ENCODE measurements at regions not wholly inside any gene's neighbourhood (a gene's known extent, or its start where the extent isn't known, plus 50 kb on each side); places are given as distances from the start of the nearest gene placed in this dataset.

- no peaks in the 10 kb centered on the region for H3K9me3 ChIP-seq (ENCODE audit: control insufficient read depth, low read length)
- no peaks in the 10 kb centered on the region for H3K36me3 ChIP-seq (ENCODE audit: control insufficient read depth, insufficient read depth, low read length)
- H3K4me1 Mint-ChIP-seq, result peaks cover 7% of the 10 kb centered on the region
- H3K9me3 Mint-ChIP-seq, result no peaks in the 10 kb centered on the region
- no peaks in the 10 kb centered on the region for H3K36me3 Mint-ChIP-seq (ENCODE audit: low read depth)
- no peaks in the 10 kb centered on the region for H3K4me1 ChIP-seq (ENCODE audit: control insufficient read depth, insufficient read depth, low read length)
- H3K27me3 Mint-ChIP-seq (ENCODE audit: insufficient read depth), result peaks cover 3% of the 10 kb centered on the region
- no peak overlapping the region for H3K27ac ChIP-seq (ENCODE audit: low read depth, low read length)
- H3K27ac Mint-ChIP-seq, result no peak overlapping the region
- DNase-seq, result no peak
- WGBS, 2 experiments (ENCODE audit: insufficient coverage in 1 of 2, insufficient read length in 1 of 2), result 100% methylated on average over 2 of the region's 3 CpGs; no CpG with 5 or more reads in 1 of the 2 experiments
- H3K27me3 ChIP-seq (ENCODE audit: control insufficient read depth, insufficient read depth, low read length, poor library complexity, severe bottlenecking), result no peaks in the 10 kb centered on the region
- no peak for TF ChIP-seq CTCF (conservative IDR thresholded peaks at IDR 0.05)
- H3K4me3 ChIP-seq (ENCODE audit: low read length), result no peak overlapping the region
- H3K4me3 Mint-ChIP-seq, result no peak overlapping the region
- no peak overlapping the region for H3K9ac ChIP-seq (ENCODE audit: extremely low read depth, low read length, poor library complexity, severe bottlenecking)
These were observed 136.0 kb downstream of the LMNTD1 start for GRCh38 chr12:25417071-25417470.

GRCh38 chr12:25416516-25416915 lies 136.6 kb downstream of the LMNTD1 start:
- WGBS, 2 experiments (ENCODE audit: insufficient coverage in 1 of 2, insufficient read length in 1 of 2), result 91 to 93% methylated on average over 3 to 4 of the region's 4 CpGs
- no peak overlapping the region for H3K4me3 ChIP-seq (ENCODE audit: low read length)
- DNase-seq, result no peak
- no peak for TF ChIP-seq CTCF (conservative IDR thresholded peaks at IDR 0.05)
- no peak overlapping the region for H3K27ac ChIP-seq (ENCODE audit: low read depth, low read length)
- H3K9me3 ChIP-seq (ENCODE audit: control insufficient read depth, low read length), result no peaks in the 10 kb centered on the region
- H3K4me1 Mint-ChIP-seq, result peaks cover 7% of the 10 kb centered on the region
- H3K9ac ChIP-seq (ENCODE audit: extremely low read depth, low read length, poor library complexity, severe bottlenecking), result no peak overlapping the region
- H3K27me3 Mint-ChIP-seq (ENCODE audit: insufficient read depth), result peaks cover 3% of the 10 kb centered on the region
- H3K36me3 Mint-ChIP-seq (ENCODE audit: low read depth), result no peaks in the 10 kb centered on the region
- H3K9me3 Mint-ChIP-seq, result no peaks in the 10 kb centered on the region
- H3K27ac Mint-ChIP-seq, result no peak overlapping the region
- H3K4me3 Mint-ChIP-seq, result no peak overlapping the region
- no peaks in the 10 kb centered on the region for H3K36me3 ChIP-seq (ENCODE audit: control insufficient read depth, insufficient read depth, low read length)
- H3K27me3 ChIP-seq (ENCODE audit: control insufficient read depth, insufficient read depth, low read length, poor library complexity, severe bottlenecking), result no peaks in the 10 kb centered on the region
- H3K4me1 ChIP-seq (ENCODE audit: control insufficient read depth, insufficient read depth, low read length), result no peaks in the 10 kb centered on the region

- Mint-ChIP-seq H3K9me3 (no peaks in the 10 kb centered on the region), H3K27me3 (ENCODE audit: insufficient read depth) (peaks cover 3% of the 10 kb centered on the region), H3K4me3 (no peak overlapping the region), H3K27ac (no peak overlapping the region), H3K36me3 (ENCODE audit: low read depth) (no peaks in the 10 kb centered on the region), H3K4me1 (peaks cover 4% of the 10 kb centered on the region)
- no peak for DNase-seq
- H3K27me3 ChIP-seq (ENCODE audit: control insufficient read depth, insufficient read depth, low read length, poor library complexity, severe bottlenecking), result no peaks in the 10 kb centered on the region
- no peak overlapping the region for H3K4me3 ChIP-seq (ENCODE audit: low read length)
- no peaks in the 10 kb centered on the region for H3K4me1 ChIP-seq (ENCODE audit: control insufficient read depth, insufficient read depth, low read length)
- no peaks in the 10 kb centered on the region for H3K36me3 ChIP-seq (ENCODE audit: control insufficient read depth, insufficient read depth, low read length)
- no peaks in the 10 kb centered on the region for H3K9me3 ChIP-seq (ENCODE audit: control insufficient read depth, low read length)
- H3K27ac ChIP-seq (ENCODE audit: low read depth, low read length), result no peak overlapping the region
- 91% methylated on average over 3 of the region's 5 CpGs for WGBS, 2 experiments (ENCODE audit: insufficient coverage in 1 of 2, insufficient read length in 1 of 2)
- no peak overlapping the region for H3K9ac ChIP-seq (ENCODE audit: extremely low read depth, low read length, poor library complexity, severe bottlenecking)
- no peak for TF ChIP-seq CTCF (conservative IDR thresholded peaks at IDR 0.05)
These were observed 138.1 kb downstream of the LMNTD1 start for GRCh38 chr12:25415004-25415403.
